Astrocyte of the cerebellum (primary cell): ENCODE measurements at regions not wholly inside any gene's neighbourhood (a gene's known extent, or its start where the extent isn't known, plus 50 kb on each side); places are given as distances from the start of the nearest gene placed in this dataset.

Experiments used
- DNase-seq: peaks from one replicate; pipeline ENCODE4 v3.0.0-alpha.2; 2011; ENCODE audit warnings: low read depth
- H3K4me3 ChIP-seq: 2 replicates; pipeline ENCODE4 v1.5.1; 2011; ENCODE audit warnings: mild to moderate bottlenecking, low read depth, low read length, moderate library complexity
- in situ Hi-C: cut with HindIII; loops from 2 replicates; pipeline ENCODE4 v1.10.0; 2017; ENCODE audit warnings: low sequenced_read_pairs
- TF ChIP-seq, protein P1 (sequence below): IDR thresholded peaks from 2 replicates; pipeline ENCODE4 v1.5.1; 2012; ENCODE audit warnings: low read length, low read depth, moderate library complexity, mild to moderate bottlenecking; ENCODE audit errors: missing control alignments

DNA sequence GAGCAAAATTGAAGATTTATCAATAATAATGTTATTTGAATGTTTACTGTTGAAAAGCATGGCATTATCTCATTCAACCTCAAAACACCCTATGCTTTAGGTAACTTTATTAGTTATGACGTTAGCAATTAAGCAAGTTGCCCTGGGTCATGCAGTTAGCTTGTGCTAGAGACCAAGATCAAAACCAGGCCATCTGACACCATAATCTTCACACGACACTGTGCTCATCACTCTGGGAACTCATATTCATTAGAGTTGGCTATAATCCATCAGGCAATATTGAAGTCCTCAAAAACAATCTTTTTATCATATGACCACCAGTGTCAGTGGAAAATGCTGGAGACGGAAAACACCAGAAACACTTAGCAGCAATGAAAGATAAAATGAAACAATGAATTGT is 253.5 kb downstream of the PCDH20 start:
- in situ Hi-C loops = no loop called here
- H3K4me3 ChIP-seq = no peak overlapping the region
- DNase-seq = no peak
- TF ChIP-seq, protein P1, sequence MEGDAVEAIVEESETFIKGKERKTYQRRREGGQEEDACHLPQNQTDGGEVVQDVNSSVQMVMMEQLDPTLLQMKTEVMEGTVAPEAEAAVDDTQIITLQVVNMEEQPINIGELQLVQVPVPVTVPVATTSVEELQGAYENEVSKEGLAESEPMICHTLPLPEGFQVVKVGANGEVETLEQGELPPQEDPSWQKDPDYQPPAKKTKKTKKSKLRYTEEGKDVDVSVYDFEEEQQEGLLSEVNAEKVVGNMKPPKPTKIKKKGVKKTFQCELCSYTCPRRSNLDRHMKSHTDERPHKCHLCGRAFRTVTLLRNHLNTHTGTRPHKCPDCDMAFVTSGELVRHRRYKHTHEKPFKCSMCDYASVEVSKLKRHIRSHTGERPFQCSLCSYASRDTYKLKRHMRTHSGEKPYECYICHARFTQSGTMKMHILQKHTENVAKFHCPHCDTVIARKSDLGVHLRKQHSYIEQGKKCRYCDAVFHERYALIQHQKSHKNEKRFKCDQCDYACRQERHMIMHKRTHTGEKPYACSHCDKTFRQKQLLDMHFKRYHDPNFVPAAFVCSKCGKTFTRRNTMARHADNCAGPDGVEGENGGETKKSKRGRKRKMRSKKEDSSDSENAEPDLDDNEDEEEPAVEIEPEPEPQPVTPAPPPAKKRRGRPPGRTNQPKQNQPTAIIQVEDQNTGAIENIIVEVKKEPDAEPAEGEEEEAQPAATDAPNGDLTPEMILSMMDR = no peak

DNA sequence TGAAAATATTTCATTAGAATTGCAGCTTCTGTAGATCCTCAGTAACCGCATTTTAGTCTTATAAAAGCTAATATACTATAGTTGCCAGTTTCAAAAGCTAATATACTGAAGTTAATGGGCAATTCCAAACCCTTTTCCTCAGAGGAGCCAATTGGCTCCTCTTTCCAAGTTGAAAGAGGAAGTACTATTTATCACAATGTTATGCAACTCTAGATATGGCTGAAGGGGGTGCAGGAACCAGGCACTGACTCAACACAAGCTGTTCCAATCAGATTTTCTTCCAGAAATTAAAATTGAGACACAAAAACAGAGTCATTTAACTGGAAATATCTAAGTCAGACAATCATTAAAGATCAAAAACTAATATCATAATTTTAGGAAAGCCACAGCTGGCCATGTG is 258.9 kb downstream of the PCDH20 start:
- no peak overlapping the region for H3K4me3 ChIP-seq
- DNase-seq = no peak
- in situ Hi-C loops = no loop called here
- TF ChIP-seq, protein P1 = no peak

GRCh38 chr13:61151062-61151461 is 264.6 kb downstream of the PCDH20 start:
- TF ChIP-seq, protein P1 = no peak
- in situ Hi-C loops = no loop called here
- no peak overlapping the region for H3K4me3 ChIP-seq
- no peak for DNase-seq

DNA sequence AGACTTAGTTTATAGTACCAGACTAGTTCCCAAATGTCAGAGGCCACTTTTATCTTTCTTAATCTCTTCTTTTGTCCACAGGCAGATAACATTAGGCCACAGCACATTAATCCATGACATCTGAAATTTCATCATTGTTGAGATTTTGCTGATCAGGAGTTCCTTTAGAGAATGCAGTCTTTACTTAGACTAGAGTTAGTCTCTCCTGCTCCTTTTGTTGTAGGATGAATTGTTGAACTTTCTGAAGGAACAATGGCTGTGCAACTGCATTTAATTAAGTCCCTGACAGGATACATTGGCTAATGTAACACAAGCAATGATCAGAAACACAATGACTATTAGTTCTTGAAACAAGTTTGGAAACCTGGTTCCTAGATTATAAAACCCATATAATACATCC is 266.3 kb downstream of the PCDH20 start:
- no peak overlapping the region for H3K4me3 ChIP-seq
- TF ChIP-seq, protein P1 = no peak
- in situ Hi-C loops = no loop called here
- no peak for DNase-seq

- TF ChIP-seq, protein P1 = no peak
- in situ Hi-C loops = no loop called here
- DNase-seq = no peak
- no peak overlapping the region for H3K4me3 ChIP-seq
These were observed 266.8 kb downstream of the PCDH20 start for GRCh38 chr13:61148691-61149315.

DNA sequence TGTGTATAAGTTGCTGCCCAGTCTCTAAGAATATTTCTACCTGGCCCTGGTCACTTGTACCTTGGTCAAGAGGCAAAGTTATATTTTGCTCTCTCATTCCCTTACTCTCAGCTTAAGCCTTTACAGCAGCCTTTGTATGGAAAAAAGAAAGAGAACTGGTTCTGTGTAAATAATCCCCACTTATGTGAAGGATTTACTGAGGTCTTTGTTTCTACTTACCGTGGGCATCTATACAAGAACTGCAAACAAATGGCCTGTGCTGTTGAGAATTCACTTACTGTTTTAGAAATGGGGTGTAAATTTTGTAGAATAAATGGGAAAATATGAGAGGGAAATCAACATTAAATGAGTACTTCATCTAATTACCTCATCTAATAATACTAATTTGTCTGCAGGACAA is 267.4 kb downstream of the PCDH20 start:
- H3K4me3 ChIP-seq = no peak overlapping the region
- TF ChIP-seq, protein P1 = no peak
- no peak for DNase-seq
- in situ Hi-C loops = no loop called here
